Nephron progenitor cell (in vitro differentiated cells): ENCODE measurements at regions not wholly inside any gene's neighbourhood (a gene's known extent, or its start where the extent isn't known, plus 50 kb on each side); places are given as distances from the start of the nearest gene placed in this dataset.

Experiments
- DNase-seq: peaks from one replicate; pipeline ENCODE4 v3.0.0; 2021
- H3K27ac Mint-ChIP-seq: 2 replicates; pipeline ENCODE4 v1.8.0; 2021; ENCODE audit warnings: mild to moderate bottlenecking, moderate library complexity, mixed read lengths
- H3K27me3 Mint-ChIP-seq: 2 replicates; pipeline ENCODE4 v1.8.0; 2021; ENCODE audit warnings: mild to moderate bottlenecking, low read depth, mixed read lengths; ENCODE audit not compliant: poor library complexity
- H3K36me3 Mint-ChIP-seq: 2 replicates; pipeline ENCODE4 v1.8.0; 2021; ENCODE audit warnings: low read depth, mixed read lengths
- H3K4me1 Mint-ChIP-seq: 2 replicates; pipeline ENCODE4 v1.8.0; 2021; ENCODE audit warnings: mixed read lengths
- H3K4me3 Mint-ChIP-seq: 2 replicates; pipeline ENCODE4 v1.8.0; 2021; ENCODE audit warnings: mild to moderate bottlenecking, moderate library complexity, mixed read lengths
- H3K9me3 Mint-ChIP-seq: 2 replicates; pipeline ENCODE4 v1.8.0; 2021; ENCODE audit warnings: mild to moderate bottlenecking, moderate library complexity, mixed read lengths
- CTCF ChIP-seq: fragments of 200-600 bp; sonication (generic); IDR thresholded peaks from 2 replicates; pipeline ENCODE4 v1.5.0; 2021; ENCODE audit warnings: antibody characterized with exemption

- peaks cover 14% of the 10 kb centered on the region for H3K4me1 Mint-ChIP-seq
- DNase-seq, result no peak
- TF ChIP-seq CTCF, result no peak
- H3K27ac Mint-ChIP-seq, result no peak overlapping the region
- no peaks in the 10 kb centered on the region for H3K27me3 Mint-ChIP-seq
- no peaks in the 10 kb centered on the region for H3K36me3 Mint-ChIP-seq
- H3K9me3 Mint-ChIP-seq, result no peaks in the 10 kb centered on the region
- no peak overlapping the region for H3K4me3 Mint-ChIP-seq
These were observed 143.6 kb downstream of the TANC2 start for GRCh38 chr17:63109661-63110060.

- no peak for DNase-seq
- Mint-ChIP-seq H3K27ac (no peak overlapping the region), H3K9me3 (no peaks in the 10 kb centered on the region), H3K4me3 (no peak overlapping the region), H3K36me3 (no peaks in the 10 kb centered on the region), H3K27me3 (no peaks in the 10 kb centered on the region), H3K4me1 (peaks cover 20% of the 10 kb centered on the region)
- no peak for TF ChIP-seq CTCF
These were observed 147.1 kb downstream of the TANC2 start for GRCh38 chr17:63113167-63113566.

- no peak for DNase-seq
- Mint-ChIP-seq H3K9me3 (no peaks in the 10 kb centered on the region), H3K27ac (no peak overlapping the region), H3K36me3 (no peaks in the 10 kb centered on the region), H3K4me1 (peaks cover 7% of the 10 kb centered on the region), H3K27me3 (no peaks in the 10 kb centered on the region), H3K4me3 (no peak overlapping the region)
- TF ChIP-seq CTCF, result peak; percentile 9
These were observed 150.2 kb downstream of the TANC2 start for GRCh38 chr17:63116228-63116627.

- Mint-ChIP-seq H3K27me3 (no peaks in the 10 kb centered on the region), H3K36me3 (no peaks in the 10 kb centered on the region), H3K27ac (no peak overlapping the region), H3K4me1 (peaks cover 7% of the 10 kb centered on the region), H3K9me3 (no peaks in the 10 kb centered on the region), H3K4me3 (no peak overlapping the region)
- no peak for TF ChIP-seq CTCF
- DNase-seq, result peak; percentile 9
These were observed 151.2 kb downstream of the TANC2 start for GRCh38 chr17:63116967-63117830.

- no peak for DNase-seq
- no peak overlapping the region for H3K4me3 Mint-ChIP-seq
- H3K4me1 Mint-ChIP-seq, result peaks cover 7% of the 10 kb centered on the region
- no peaks in the 10 kb centered on the region for H3K36me3 Mint-ChIP-seq
- no peak overlapping the region for H3K27ac Mint-ChIP-seq
- no peak for TF ChIP-seq CTCF
- no peaks in the 10 kb centered on the region for H3K27me3 Mint-ChIP-seq
- H3K9me3 Mint-ChIP-seq, result no peaks in the 10 kb centered on the region
These were observed 154.4 kb downstream of the TANC2 start for GRCh38 chr17:63120406-63120805.

GRCh38 chr17:63124536-63124935, 158.5 kb downstream of the TANC2 start:
- DNase-seq, result no peak
- Mint-ChIP-seq H3K9me3 (no peaks in the 10 kb centered on the region), H3K27ac (no peak overlapping the region), H3K4me1 (no peaks in the 10 kb centered on the region), H3K4me3 (no peak overlapping the region), H3K36me3 (no peaks in the 10 kb centered on the region), H3K27me3 (no peaks in the 10 kb centered on the region)
- TF ChIP-seq CTCF, result no peak
